H1 (cell line): ENCODE measurements at regions not wholly inside any gene's neighbourhood (a gene's known extent, or its start where the extent isn't known, plus 50 kb on each side); places are given as distances from the start of the nearest gene placed in this dataset.

Source experiments
- CTCF ChIA-PET: fragments of 300-600 bp; sonication (Branson Sonifier 250); formaldehyde crosslinking; loops from one replicate; lab custom pipeline; 2021; ENCODE audit not compliant: partially characterized antibody; lab: Charles Lee
- POLR2A ChIA-PET: fragments of 300-600 bp; sonication (Branson Sonifier 250); formaldehyde crosslinking; loops from one replicate; lab custom pipeline; 2021; ENCODE audit warnings: inconsistent platforms; ENCODE audit not compliant: partially characterized antibody; lab: Charles Lee
- DNase-seq, 2 experiments: peaks; one replicate each; pipeline versions ENCODE4 v3.0.0 to v3.0.0-alpha.2; 2010 to 2022; ENCODE audit warnings: low spot score in 2 of 2, low read depth in 1 of 2, mixed read lengths in 1 of 2
- FAIRE-seq: peaks from 2 replicates; lab custom pipeline; 2011; peaks lifted over from hg19 to GRCh38; lab: Jason Lieb, UNC
- H2AFZ ChIP-seq: 2 replicates; pipeline ENCODE4 v1.8.1; 2012; ENCODE audit warnings: low read length, inconsistent platforms
- H2AK5ac ChIP-seq: 2 replicates; pipeline ENCODE4 v1.6.1; 2013; ENCODE audit warnings: low read depth, low read length
- H2BK120ac ChIP-seq: replicated peaks from 2 replicates; pipeline ENCODE3; 2013; ENCODE audit warnings: low read depth, low read length, inconsistent platforms
- H2BK12ac ChIP-seq: 2 replicates; pipeline ENCODE4 v1.6.1; 2013; ENCODE audit warnings: low read depth, low read length
- H2BK15ac ChIP-seq: 2 replicates; pipeline ENCODE4 v1.6.1; 2013; ENCODE audit warnings: low read length
- H2BK20ac ChIP-seq: 2 replicates; pipeline ENCODE4 v1.6.1; 2013; ENCODE audit warnings: low read length
- H2BK5ac ChIP-seq: 2 replicates; pipeline ENCODE4 v1.6.1; 2013; ENCODE audit warnings: low read depth, low read length
- H3K14ac ChIP-seq: 2 replicates; pipeline ENCODE4 v1.6.1; 2013; ENCODE audit warnings: inconsistent platforms; ENCODE audit not compliant: insufficient read length
- H3K18ac ChIP-seq: 2 replicates; pipeline ENCODE4 v1.6.1; 2013; ENCODE audit warnings: low read length; ENCODE audit errors: extremely low read depth
- H3K23ac ChIP-seq: 2 replicates; pipeline ENCODE4 v1.6.1; 2013; ENCODE audit warnings: inconsistent platforms; ENCODE audit not compliant: insufficient read length
- H3K23me2 ChIP-seq: 2 replicates; pipeline ENCODE4 v1.6.1; 2013; ENCODE audit warnings: low read depth, low read length
- H3K27ac ChIP-seq: 2 replicates; pipeline ENCODE4 v1.6.1; 2011; ENCODE audit warnings: low read depth, low read length, inconsistent platforms
- H3K27me3 ChIP-seq, 4 experiments: replicated peaks in 1 of 4; 1 replicate in 1 of 4; 2 replicates in 3 of 4; pipeline versions ENCODE4 v1.6.1 to v1.8.1; 2011 to 2013; ENCODE audit warnings: low read length in 3 of 4, mild to moderate bottlenecking in 3 of 4, inconsistent platforms in 2 of 4, mixed read lengths in 2 of 4, moderate library complexity in 1 of 4; ENCODE audit not compliant: control insufficient read depth in 3 of 4, insufficient read depth in 3 of 4; ENCODE audit errors: extremely low read depth in 1 of 4
- H3K36me3 ChIP-seq, 4 experiments: 2 replicates each; pipeline versions ENCODE4 v1.6.1 to v1.8.1; 2011 to 2013; ENCODE audit warnings: mild to moderate bottlenecking in 4 of 4, low read length in 3 of 4, moderate library complexity in 2 of 4, control low read depth in 1 of 4, inconsistent platforms in 1 of 4; ENCODE audit not compliant: insufficient read depth in 4 of 4, control insufficient read depth in 2 of 4
- H3K4ac ChIP-seq: replicated peaks from 2 replicates; pipeline ENCODE3; 2013; ENCODE audit warnings: low read length, low read depth, mixed read lengths, inconsistent platforms; ENCODE audit not compliant: insufficient read length
- H3K4me1 ChIP-seq, 4 experiments: replicated peaks in 1 of 4; 1 replicate in 1 of 4; 2 replicates in 3 of 4; pipeline versions ENCODE4 v1.6.1 to v1.8.1; 2011 to 2013; ENCODE audit warnings: low read length in 3 of 4, inconsistent platforms in 2 of 4, mixed read lengths in 1 of 4; ENCODE audit not compliant: insufficient read depth in 4 of 4, control insufficient read depth in 3 of 4
- H3K4me2 ChIP-seq, 2 experiments: 2 replicates each; pipeline versions ENCODE4 v1.6.1 to v1.8.1; 2011 to 2013; ENCODE audit warnings: low read depth in 2 of 2, low read length in 2 of 2, control low read depth in 1 of 2, inconsistent platforms in 1 of 2, mild to moderate bottlenecking in 1 of 2; ENCODE audit not compliant: insufficient read depth in 1 of 2
- H3K4me3 ChIP-seq, 4 experiments: fragments of 200-600, 300-600 bp in 1 of 4; sonication (generic), shearing (Covaris generic), sonication (Bioruptor Twin) in 1 of 4; 2 replicates each; pipeline versions ENCODE4 v1.5.1 to v1.8.1; 2011 to 2016; ENCODE audit warnings: low read length in 4 of 4, low read depth in 3 of 4, control low read depth in 2 of 4, inconsistent platforms in 2 of 4, mild to moderate bottlenecking in 2 of 4, mixed read lengths in 1 of 4, moderate library complexity in 1 of 4; ENCODE audit not compliant: insufficient read depth in 2 of 4; ENCODE audit errors: extremely low read depth in 1 of 4
- H3K56ac ChIP-seq: replicated peaks from 2 replicates; pipeline ENCODE3; 2013; ENCODE audit warnings: low read depth, mild to moderate bottlenecking, mixed read lengths, low read length, inconsistent platforms; ENCODE audit not compliant: insufficient read length
- H3K79me1 ChIP-seq: 2 replicates; pipeline ENCODE4 v1.6.1; 2013; ENCODE audit warnings: low read depth, low read length, control low read depth
- H3K79me2 ChIP-seq, 2 experiments: 2 replicates each; pipeline versions ENCODE4 v1.6.1 to v1.8.1; 2012 to 2013; ENCODE audit warnings: low read length in 2 of 2, mild to moderate bottlenecking in 2 of 2, inconsistent platforms in 1 of 2; ENCODE audit not compliant: insufficient read depth in 2 of 2, control insufficient read depth in 1 of 2
- H3K9ac ChIP-seq, 4 experiments: replicated peaks in 1 of 4; 1 replicate in 1 of 4; 2 replicates in 3 of 4; pipeline versions ENCODE4 v1.6.1 to v1.8.1; 2011 to 2013; ENCODE audit warnings: low read depth in 3 of 4, low read length in 3 of 4, control low read depth in 2 of 4, mild to moderate bottlenecking in 2 of 4, moderate library complexity in 2 of 4, inconsistent platforms in 1 of 4; ENCODE audit errors: extremely low read depth in 1 of 4
- H3K9me3 ChIP-seq, 2 experiments: 2 replicates each; pipeline versions ENCODE4 v1.6.1 to v1.8.1; 2012 to 2013; ENCODE audit warnings: mild to moderate bottlenecking in 2 of 2, moderate library complexity in 2 of 2, control low read depth in 1 of 2, inconsistent platforms in 1 of 2, low read depth in 1 of 2, low read length in 1 of 2, mixed read lengths in 1 of 2; ENCODE audit not compliant: insufficient read depth in 2 of 2
- H4K20me1 ChIP-seq, 2 experiments: replicated peaks in 1 of 2; 2 replicates each; pipeline versions ENCODE3 to v1.8.1; 2011 to 2013; ENCODE audit warnings: inconsistent platforms in 2 of 2, low read length in 2 of 2, mild to moderate bottlenecking in 1 of 2; ENCODE audit not compliant: insufficient read depth in 2 of 2, control insufficient read depth in 1 of 2
- H4K5ac ChIP-seq: 2 replicates; pipeline ENCODE4 v1.6.1; 2013; ENCODE audit warnings: low read length, low read depth, mixed read lengths, inconsistent platforms; ENCODE audit not compliant: insufficient read length
- H4K8ac ChIP-seq: 2 replicates; pipeline ENCODE4 v1.8.0; 2013; ENCODE audit warnings: mild to moderate bottlenecking, moderate library complexity, low read length, inconsistent platforms; ENCODE audit not compliant: insufficient read depth; ENCODE audit errors: extremely low read depth
- H4K91ac ChIP-seq: replicated peaks from 2 replicates; pipeline ENCODE3; 2013; ENCODE audit warnings: low read length, mixed read lengths, inconsistent platforms; ENCODE audit not compliant: insufficient read length
- CTCF ChIP-seq, 3 experiments: IDR thresholded peaks; 1 replicate in 2 of 3; 2 replicates in 1 of 3; pipeline versions ENCODE4 v1.5.1 to v1.6.1; 2011; ENCODE audit warnings: low read length in 3 of 3, mild to moderate bottlenecking in 3 of 3, inconsistent platforms in 2 of 3, low read depth in 1 of 3, moderate library complexity in 1 of 3; ENCODE audit not compliant: insufficient read depth in 1 of 3; ENCODE audit errors: control extremely low read depth in 1 of 3
- RAD21 ChIP-seq, 2 experiments: IDR thresholded peaks in 1 of 2; conservative IDR thresholded peaks in 1 of 2; 2 replicates each; pipeline ENCODE4 v1.6.1; 2011; ENCODE audit warnings: low read depth in 2 of 2, low read length in 2 of 2, improper control_type of control experiment in 1 of 2, inconsistent platforms in 1 of 2, mild to moderate bottlenecking in 1 of 2, moderate library complexity in 1 of 2
- SIX5 ChIP-seq: IDR thresholded peaks from 2 replicates; pipeline ENCODE4 v1.6.1; 2011; ENCODE audit warnings: mild to moderate bottlenecking, low read depth, low read length
- USF2 ChIP-seq: IDR thresholded peaks from 2 replicates; pipeline ENCODE4 v1.6.1; 2011; ENCODE audit warnings: low read length, improper control_type of control experiment
- WGBS, 2 experiments: shearing (Covaris generic) in 1 of 2; methylation state at CpG; one replicate each; pipeline versions ENCODE4 v1.1.6 to v1.1.7; 2013 to 2015; ENCODE audit warnings: low lambda C conversion rate in 2 of 2, mixed read lengths in 2 of 2, inconsistent platforms in 1 of 2, low coverage in 1 of 2, missing lambda C conversion rate in 1 of 2; ENCODE audit not compliant: insufficient replicate concordance in 2 of 2, insufficient coverage in 1 of 2, insufficient read length in 1 of 2; ENCODE audit errors: extremely low coverage in 1 of 2, missing lambda C conversion rate in 1 of 2; 5-methylcytosine and 5-hydroxymethylcytosine counted together

- no peak overlapping the region for H3K4me2 ChIP-seq
- no peak overlapping the region for H2BK12ac ChIP-seq
- H4K20me1 ChIP-seq = no peaks in the 10 kb centered on the region
- DNase-seq = peak; percentile 9 to 94
- no peak for TF ChIP-seq USF2
- peak; percentile 86 to 99 (median 97) for TF ChIP-seq CTCF (IDR thresholded peaks at IDR 0.05; ENCODE audit: control extremely low read depth in 1 of 3, insufficient read depth in 1 of 3, low read depth in 1 of 3, low read length in 3 of 3)
- no peak for TF ChIP-seq SIX5
- peak; percentile 75 to 83 for TF ChIP-seq RAD21 (IDR thresholded peaks at IDR 0.05 in 1 of 2, conservative IDR thresholded peaks at IDR 0.05 in 1 of 2; ENCODE audit: low read depth in 2 of 2, low read length in 2 of 2)
- 0 out of 7 replicates have a peak, but pooled peaks cover 0 to 2% (median 0%) of the 10 kb centered on the region in 4 experiments for H3K4me1 ChIP-seq
- H2AK5ac ChIP-seq = no peak overlapping the region
- H3K9me3 ChIP-seq = no peaks in the 10 kb centered on the region
- no peak overlapping the region for H3K14ac ChIP-seq
- ChIA-PET POLR2A (no interaction called here), CTCF (interaction anchor here (0.6 to 5.8 kb wide), 41 partner anchors 8 to 644 kb away, joined by 3 to 36 read pairs (median 4); no protein-coding TSS in a partner anchor)
- no peak overlapping the region for H3K9ac ChIP-seq
- 32% methylated on average over 13 of the region's 13 CpGs; no CpG with 5 or more reads in 1 of the 2 experiments for WGBS, 2 experiments
- H3K27me3 ChIP-seq = no peaks in the 10 kb centered on the region
- H3K79me2 ChIP-seq = no peaks in the 10 kb centered on the region
- H3K4ac ChIP-seq = no peak overlapping the region
- no peak for FAIRE-seq
- H4K8ac ChIP-seq = no peak overlapping the region
- no peak overlapping the region for H3K27ac ChIP-seq
- no peak overlapping the region for H2BK120ac ChIP-seq
- H2BK20ac ChIP-seq = no peak overlapping the region
- no peak overlapping the region for H3K23ac ChIP-seq
- H3K23me2 ChIP-seq = no peaks in the 10 kb centered on the region
- H4K91ac ChIP-seq = no peak overlapping the region
- no peak overlapping the region for H3K18ac ChIP-seq
- no peak overlapping the region for H3K4me3 ChIP-seq
- H4K5ac ChIP-seq = no peak overlapping the region
- H3K36me3 ChIP-seq = no peaks in the 10 kb centered on the region
- H2BK5ac ChIP-seq = no peak overlapping the region
- H3K79me1 ChIP-seq = no peaks in the 10 kb centered on the region
- no peak overlapping the region for H2BK15ac ChIP-seq
- no peak overlapping the region for H2AFZ ChIP-seq
- H3K56ac ChIP-seq = no peak overlapping the region
Observed at GRCh38 chr1:5514527-5515183, 477.6 kb downstream of the NPHP4 start.
